ENCODE measurements at regions not wholly inside any gene's neighbourhood (a gene's known extent, or its start where the extent isn't known, plus 50 kb on each side); places are given as distances from the start of the nearest gene placed in this dataset.
"Not testable (repeated sequence)": the region's sequence is repeated elsewhere in the genome, so short reads cannot be mapped to it uniquely, and the experiment has no call there.

DNA sequence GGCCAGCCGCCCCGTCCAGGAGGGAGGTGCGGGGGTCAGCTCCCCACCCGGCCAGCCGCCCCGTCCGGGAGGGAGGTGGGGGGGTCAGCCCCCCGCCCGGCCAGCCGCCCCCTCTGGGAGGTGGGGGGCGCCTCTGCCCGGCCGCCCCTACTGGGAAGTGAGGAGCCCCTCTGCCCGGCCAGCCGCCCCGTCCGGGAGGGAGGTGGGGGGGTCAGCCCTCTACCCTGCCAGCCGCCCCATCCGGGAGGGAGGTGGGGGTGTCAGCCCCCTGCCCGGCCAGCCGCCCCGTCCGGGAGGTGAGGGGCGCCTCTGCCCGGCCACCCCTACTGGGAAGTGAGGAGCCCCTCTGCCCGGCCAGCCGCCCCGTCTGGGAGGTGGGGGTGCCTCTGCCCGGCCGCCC is 61.5 kb upstream of the LMCD1 start:
- DNase-seq = not testable (repeated sequence)

DNA sequence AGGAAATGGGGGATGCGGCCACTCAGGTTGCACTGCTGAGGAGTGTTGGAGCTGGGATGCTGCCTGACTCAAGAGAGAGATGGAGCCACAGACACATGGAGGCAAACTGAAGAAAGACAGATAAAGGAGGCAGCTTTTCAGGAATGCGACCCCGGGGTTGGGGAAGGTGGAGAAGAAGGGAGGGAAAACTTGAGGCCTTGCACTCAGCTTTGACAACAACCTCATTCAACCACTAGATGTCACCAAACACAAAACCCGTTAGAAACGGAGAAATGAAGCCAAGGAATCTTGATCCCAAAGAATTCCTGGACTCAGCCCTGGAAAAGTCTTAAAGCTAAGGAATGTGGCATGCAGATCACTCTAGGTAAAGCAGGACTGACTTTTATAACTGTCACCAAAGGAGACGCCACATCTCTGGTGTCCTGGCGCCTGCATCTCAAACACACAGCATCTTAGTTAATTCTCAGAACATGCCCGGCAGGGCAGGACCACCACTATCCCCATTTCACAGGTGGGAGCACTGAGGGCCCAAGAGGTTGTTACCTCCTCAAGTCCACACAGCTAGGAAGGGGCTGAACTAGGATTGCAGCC is 59.6 kb upstream of the LMCD1 start:
- no peak for DNase-seq

DNA sequence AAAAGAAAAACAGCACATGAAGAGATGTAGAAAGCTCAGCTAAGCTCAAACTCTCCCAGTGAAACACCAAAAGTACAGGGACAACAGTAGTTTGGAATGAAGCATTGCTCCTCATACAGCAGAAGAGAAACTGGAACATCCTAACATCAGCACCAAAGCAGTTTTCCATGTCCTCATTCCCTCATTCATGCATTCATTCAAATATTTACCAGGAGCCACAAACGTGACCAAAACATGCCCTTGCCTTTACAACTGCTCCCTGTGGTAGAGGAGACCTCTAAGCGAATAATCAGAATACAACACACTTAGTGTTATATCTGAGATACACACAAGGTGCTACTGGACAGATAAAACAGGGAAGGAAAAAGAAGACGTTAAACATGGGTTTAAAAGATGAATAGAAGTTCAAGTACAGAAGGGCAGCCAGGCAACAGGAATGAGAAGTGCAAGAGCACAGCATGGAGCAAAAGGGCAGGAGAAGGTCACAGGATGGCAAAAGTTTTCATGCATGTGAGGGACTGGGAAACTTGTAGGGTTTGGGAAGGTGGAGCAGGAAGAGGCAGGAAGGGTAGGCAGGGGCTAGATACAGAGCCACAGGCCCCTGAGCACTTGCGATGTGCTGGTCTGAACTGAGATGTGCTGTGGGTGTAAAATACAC is 58.5 kb upstream of the LMCD1 start:
- DNase-seq = no peak

DNA sequence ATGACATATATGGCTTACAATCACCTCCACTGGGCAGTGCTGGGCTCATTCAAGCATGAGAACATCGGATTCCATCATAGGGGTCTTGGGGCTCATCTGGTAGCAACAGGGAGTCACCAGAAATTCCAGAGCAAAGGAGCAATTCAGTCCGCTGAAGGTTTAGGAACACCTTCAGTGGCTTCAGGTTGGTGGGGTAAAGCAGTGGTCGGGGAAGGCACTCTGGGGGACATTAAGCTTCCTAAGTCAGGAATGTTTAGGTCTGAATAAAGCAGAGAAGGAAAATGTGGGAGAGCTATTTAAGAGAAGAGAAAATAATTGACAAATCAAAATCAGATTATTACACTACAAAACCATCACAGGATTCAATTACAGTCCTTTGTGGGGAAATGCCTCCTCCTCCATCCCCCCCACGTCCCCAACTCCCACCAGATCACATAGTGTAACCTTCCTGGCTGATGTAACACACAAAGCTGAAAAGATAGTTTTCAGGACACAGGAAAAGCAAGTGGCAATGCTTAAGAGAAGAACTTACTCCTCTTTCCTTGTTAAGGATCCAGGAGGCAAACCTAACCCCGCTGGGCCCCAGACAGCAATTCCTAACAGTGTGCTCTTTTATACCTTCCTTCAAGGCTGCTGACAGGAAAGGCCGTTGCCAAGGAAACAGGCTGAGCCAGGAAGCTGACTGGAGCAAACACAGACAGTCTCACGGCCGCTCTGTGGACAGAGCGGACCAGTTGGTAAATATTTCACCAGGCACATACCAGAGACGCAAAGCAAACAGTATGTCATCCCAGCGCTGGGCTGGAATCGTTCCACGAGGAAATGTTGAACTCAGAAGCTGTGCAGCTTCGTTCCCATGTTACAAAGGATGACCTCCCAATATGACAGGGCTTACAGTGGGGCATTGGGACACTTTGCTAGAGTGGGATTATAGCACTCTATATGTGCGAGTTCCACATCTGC is 57.5 kb upstream of the LMCD1 start:
- no peak for DNase-seq

DNA sequence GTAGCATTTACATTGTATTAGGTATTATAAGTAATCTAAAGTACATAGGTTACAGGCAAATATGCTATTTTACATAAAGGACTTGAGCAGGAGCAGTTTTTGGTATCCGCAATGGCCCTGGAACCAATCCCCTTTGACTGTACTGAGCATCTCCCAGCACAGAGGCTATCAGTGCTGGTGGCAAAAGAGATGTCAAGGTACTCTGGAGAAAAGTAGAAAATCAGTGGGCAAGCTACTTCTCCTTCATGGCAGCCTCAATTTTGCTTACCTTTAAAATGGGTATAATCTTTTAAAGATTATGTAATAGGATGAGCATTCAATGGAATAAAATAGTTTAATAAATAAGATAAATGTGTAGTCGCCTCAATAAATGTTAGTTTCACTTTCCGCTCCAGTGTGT is 56.7 kb upstream of the LMCD1 start:
- DNase-seq = no peak

DNA sequence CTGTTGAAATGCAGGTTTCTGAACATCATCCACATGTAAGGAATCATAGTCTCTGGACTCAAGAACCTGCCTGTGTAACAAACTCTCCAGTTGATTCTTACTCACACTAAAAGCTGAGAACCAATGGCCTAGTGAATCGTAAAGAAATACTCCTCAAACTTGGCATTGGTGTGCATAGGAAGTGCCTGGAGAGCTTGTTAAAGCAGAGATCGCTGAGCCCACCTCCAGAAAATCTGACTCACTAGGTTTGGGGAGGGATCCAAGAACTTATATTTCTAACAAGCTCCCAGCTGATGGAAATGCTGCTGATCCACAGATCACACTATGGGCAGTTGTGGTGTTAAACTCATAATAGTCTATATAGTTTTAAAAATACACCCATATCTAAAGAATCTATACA is 55.8 kb upstream of the LMCD1 start:
- no peak for DNase-seq

DNA sequence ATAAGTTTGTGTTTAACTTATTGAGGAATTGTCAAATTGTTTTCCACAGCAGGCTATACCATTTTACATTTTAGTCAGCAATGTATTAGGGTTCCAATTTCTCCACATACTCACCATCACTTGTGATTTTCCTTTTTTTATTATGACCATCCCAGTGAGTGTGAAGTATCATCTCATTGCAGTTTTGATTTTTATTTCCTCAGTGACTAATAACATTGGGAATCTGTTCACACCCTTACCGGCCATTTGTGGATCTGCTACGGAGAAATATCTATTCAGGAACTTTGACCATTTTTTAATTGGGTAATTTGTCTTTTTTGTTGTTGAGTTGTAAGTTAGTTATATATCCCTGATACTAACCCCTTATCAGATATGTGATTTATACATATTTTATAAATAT is 54.8 kb upstream of the LMCD1 start:
- DNase-seq = no peak

DNA sequence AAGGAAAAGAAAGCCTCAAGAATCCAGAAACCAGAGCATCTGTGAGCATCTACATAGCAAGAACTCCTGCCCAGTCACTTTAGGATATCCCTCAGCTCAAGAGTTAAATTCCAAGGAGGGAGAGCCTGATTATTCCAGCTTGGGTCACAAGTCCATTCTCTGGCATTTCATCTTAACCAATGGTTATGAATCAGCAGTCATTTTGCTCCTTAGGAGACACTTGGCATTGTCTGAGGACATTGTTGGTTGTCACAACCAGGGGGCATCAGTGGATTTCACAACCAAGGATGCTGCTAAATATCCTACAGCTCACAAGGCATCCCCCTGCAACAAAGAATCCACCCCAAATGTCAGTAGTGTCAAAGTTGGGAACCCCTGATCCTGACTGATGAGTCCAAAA is 51.0 kb upstream of the LMCD1 start:
- DNase-seq = no peak

DNA sequence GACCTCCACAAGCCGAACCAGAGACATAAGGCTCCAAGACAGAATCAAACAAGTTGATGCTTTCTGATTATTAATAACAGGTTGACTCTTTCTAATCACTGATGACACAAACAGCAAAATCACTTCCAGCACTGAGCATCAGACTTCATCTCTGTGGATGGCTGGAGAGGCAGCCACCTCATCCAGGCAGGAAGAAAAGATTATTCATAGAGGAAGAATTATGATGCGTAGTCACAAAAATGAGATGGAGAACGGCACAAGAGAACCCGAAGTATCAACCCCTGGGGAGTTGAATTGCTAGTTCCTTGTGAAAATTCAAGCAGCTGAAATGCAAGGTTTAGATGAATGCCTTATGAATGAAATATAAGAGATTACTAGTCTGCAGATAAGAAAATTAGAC is 49.9 kb upstream of the LMCD1 start:
- DNase-seq = no peak

Data from stimulated activated CD4-positive, alpha-beta T cell treated with anti-CD3 and anti-CD28 coated beads, Interleukin-4, amount 100 ng/mL, for 4 hours (primary cell).